Left ventricle myocardium inferior (tissue), 1 donor: ENCODE measurements at regions not wholly inside any gene's neighbourhood (a gene's known extent, or its start where the extent isn't known, plus 50 kb on each side); places are given as distances from the start of the nearest gene placed in this dataset.

Experiments
- DNase-seq: peaks from one replicate; pipeline ENCODE4 v3.0.0-alpha.2; 2020
- H3K27ac ChIP-seq: fragments of 200-600 bp; replicated peaks from 2 replicates; pipeline ENCODE4 v1.8.0; 2021
- H3K27me3 ChIP-seq: fragments of 200-600 bp; 2 replicates; pipeline ENCODE4 v1.8.0; 2021; ENCODE audit warnings: low read depth
- H3K36me3 ChIP-seq: fragments of 200-600 bp; 2 replicates; pipeline ENCODE4 v1.8.0; 2021
- H3K4me1 ChIP-seq: fragments of 200-600 bp; 2 replicates; pipeline ENCODE4 v1.8.0; 2021
- H3K4me3 ChIP-seq: fragments of 200-600 bp; 2 replicates; pipeline ENCODE4 v1.8.0; 2021; ENCODE audit warnings: mild to moderate bottlenecking, moderate library complexity
- H3K9me3 ChIP-seq: fragments of 200-600 bp; replicated peaks from 2 replicates; pipeline ENCODE4 v1.8.0; 2021
- CTCF ChIP-seq: fragments of 200-600 bp; IDR thresholded peaks from 2 replicates; pipeline ENCODE4 v1.8.0; 2021; ENCODE audit warnings: antibody characterized with exemption, mild to moderate bottlenecking, borderline replicate concordance
- intact Hi-C: fragments of 100-400 bp; cut with micrococcal nuclease; formaldehyde crosslinking; loops from one replicate; pipeline ENCODE4 v1.11.0; 2022
- donor health status: DM: no; HTN: yes; CAD: no; lungs with severe emphysema.

GRCh38 chr16:52958951-52959350 lies 93.7 kb downstream of the CHD9NB start:
- Histone ChIP-seq H3K27me3 (no peaks in the 10 kb centered on the region), H3K9me3 (no peaks in the 10 kb centered on the region), H3K27ac (no peak overlapping the region), H3K36me3 (no peaks in the 10 kb centered on the region), H3K4me3 (no peak overlapping the region), H3K4me1 (no peaks in the 10 kb centered on the region)
- DNase-seq: no peak
- intact Hi-C loops: no loop called here
- no peak for TF ChIP-seq CTCF

DNA sequence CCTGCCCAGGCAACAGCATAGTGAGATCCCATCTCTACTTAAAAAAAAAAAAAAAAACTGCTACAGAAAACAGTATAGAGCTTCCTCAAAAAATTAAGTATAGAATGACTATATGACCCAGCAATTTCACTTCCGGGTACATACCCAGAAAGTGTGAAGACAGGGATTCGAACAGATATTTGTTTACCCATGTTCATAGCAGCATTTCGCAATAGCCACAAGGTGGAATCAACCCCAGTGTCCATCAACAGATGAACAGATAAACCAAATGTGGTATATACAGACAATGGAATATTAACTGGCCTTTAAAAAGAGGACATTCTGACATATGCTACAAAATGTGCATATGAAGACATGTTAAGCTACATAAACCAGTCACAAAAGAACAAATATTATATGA lies 95.5 kb downstream of the CHD9NB start:
- no peak for DNase-seq
- H3K9me3 ChIP-seq: no peaks in the 10 kb centered on the region
- no peaks in the 10 kb centered on the region for H3K36me3 ChIP-seq
- H3K4me1 ChIP-seq: no peaks in the 10 kb centered on the region
- no peak overlapping the region for H3K4me3 ChIP-seq
- H3K27me3 ChIP-seq: no peaks in the 10 kb centered on the region
- no peak overlapping the region for H3K27ac ChIP-seq
- intact Hi-C loops: no loop called here
- no peak for TF ChIP-seq CTCF

DNA sequence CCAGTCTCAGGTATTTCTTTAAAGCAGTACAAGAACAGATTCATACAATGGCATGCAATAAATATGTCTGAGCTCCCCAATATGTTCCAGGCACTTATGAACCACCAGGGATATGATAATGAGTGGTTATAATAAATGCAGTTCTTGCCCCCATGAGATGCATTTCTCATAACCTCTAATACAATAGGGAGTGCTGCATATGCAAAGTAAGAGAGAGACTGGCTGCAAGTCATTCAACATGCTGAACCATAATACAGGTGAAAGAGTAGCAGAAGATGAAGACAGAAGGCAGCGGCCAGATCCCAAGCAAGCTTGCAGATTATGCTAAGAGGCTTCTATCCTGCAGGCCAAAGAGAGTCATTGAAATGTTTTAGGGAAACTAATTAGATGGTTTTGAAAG lies 96.7 kb downstream of the CHD9NB start:
- no peak for DNase-seq
- no peaks in the 10 kb centered on the region for H3K4me1 ChIP-seq
- intact Hi-C loops: no loop called here
- no peak overlapping the region for H3K4me3 ChIP-seq
- no peaks in the 10 kb centered on the region for H3K36me3 ChIP-seq
- H3K27me3 ChIP-seq: no peaks in the 10 kb centered on the region
- H3K9me3 ChIP-seq: no peaks in the 10 kb centered on the region
- no peak for TF ChIP-seq CTCF
- no peak overlapping the region for H3K27ac ChIP-seq

GRCh38 chr16:52953215-52953614 lies 99.5 kb downstream of the CHD9NB start:
- no peaks in the 10 kb centered on the region for H3K9me3 ChIP-seq
- intact Hi-C loops: no loop called here
- H3K4me1 ChIP-seq: no peaks in the 10 kb centered on the region
- H3K27ac ChIP-seq: no peak overlapping the region
- H3K4me3 ChIP-seq: no peak overlapping the region
- no peaks in the 10 kb centered on the region for H3K36me3 ChIP-seq
- no peaks in the 10 kb centered on the region for H3K27me3 ChIP-seq
- no peak for TF ChIP-seq CTCF
- no peak for DNase-seq

DNA sequence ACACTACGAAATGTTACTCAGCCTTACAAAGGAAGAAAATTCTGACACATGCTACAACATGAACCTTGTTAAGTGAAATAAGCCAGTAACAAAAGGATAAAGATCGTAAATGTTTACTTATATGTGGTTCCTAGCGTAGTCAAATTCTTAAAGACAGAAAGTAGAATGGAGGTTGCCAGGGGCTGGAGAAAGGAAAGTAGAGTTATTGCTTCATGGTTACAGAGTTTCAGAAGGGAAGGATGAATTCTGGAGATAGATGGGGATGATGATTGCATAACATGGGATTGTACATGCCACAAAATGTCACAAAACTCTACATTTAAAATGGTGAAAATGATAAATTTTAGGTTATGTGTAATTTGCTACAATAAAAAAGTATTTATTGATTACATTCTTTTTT lies 103.8 kb downstream of the CHD9NB start:
- Histone ChIP-seq H3K27me3 (no peaks in the 10 kb centered on the region), H3K27ac (no peak overlapping the region), H3K4me3 (no peak overlapping the region), H3K36me3 (no peaks in the 10 kb centered on the region), H3K4me1 (no peaks in the 10 kb centered on the region), H3K9me3 (peaks cover 23% of the 10 kb centered on the region)
- intact Hi-C loops: no loop called here
- TF ChIP-seq CTCF: no peak
- no peak for DNase-seq

DNA sequence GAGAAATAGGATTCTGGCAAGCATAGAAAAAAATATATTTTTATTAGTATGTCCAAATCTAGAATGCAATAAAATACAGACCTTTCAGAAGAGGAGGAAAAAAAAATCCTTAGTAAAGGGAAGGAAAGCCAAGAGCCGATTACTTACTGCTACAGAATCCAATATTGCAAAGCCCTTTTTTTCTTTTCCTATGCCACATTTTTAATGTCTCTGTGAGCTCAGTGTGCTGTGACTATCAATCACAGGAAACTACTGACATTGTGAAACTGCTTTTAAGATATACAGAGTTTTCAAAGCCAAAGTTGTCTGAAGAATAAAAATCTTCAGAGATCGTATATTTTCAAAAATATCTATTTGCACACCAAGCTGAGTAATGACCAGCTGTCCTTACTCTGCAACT lies 120.4 kb downstream of the CHD9NB start:
- intact Hi-C loops: no loop called here
- Histone ChIP-seq H3K4me1 (no peaks in the 10 kb centered on the region), H3K27me3 (no peaks in the 10 kb centered on the region), H3K27ac (no peak overlapping the region), H3K36me3 (no peaks in the 10 kb centered on the region), H3K9me3 (peaks cover 17% of the 10 kb centered on the region), H3K4me3 (no peak overlapping the region)
- no peak for TF ChIP-seq CTCF
- no peak for DNase-seq
